H1 (cell line): ENCODE measurements at regions not wholly inside any gene's neighbourhood (a gene's known extent, or its start where the extent isn't known, plus 50 kb on each side); places are given as distances from the start of the nearest gene placed in this dataset.

Source experiments
- CTCF ChIA-PET: fragments of 300-600 bp; sonication (Branson Sonifier 250); formaldehyde crosslinking; loops from one replicate; lab custom pipeline; 2021; ENCODE audit not compliant: partially characterized antibody; lab: Charles Lee
- POLR2A ChIA-PET: fragments of 300-600 bp; sonication (Branson Sonifier 250); formaldehyde crosslinking; loops from one replicate; lab custom pipeline; 2021; ENCODE audit warnings: inconsistent platforms; ENCODE audit not compliant: partially characterized antibody; lab: Charles Lee
- DNase-seq, 2 experiments: peaks; one replicate each; pipeline versions ENCODE4 v3.0.0 to v3.0.0-alpha.2; 2010 to 2022; ENCODE audit warnings: low spot score in 2 of 2, low read depth in 1 of 2, mixed read lengths in 1 of 2
- FAIRE-seq: peaks from 2 replicates; lab custom pipeline; 2011; peaks lifted over from hg19 to GRCh38; lab: Jason Lieb, UNC
- H2AFZ ChIP-seq: 2 replicates; pipeline ENCODE4 v1.8.1; 2012; ENCODE audit warnings: low read length, inconsistent platforms
- H2AK5ac ChIP-seq: 2 replicates; pipeline ENCODE4 v1.6.1; 2013; ENCODE audit warnings: low read depth, low read length
- H2BK120ac ChIP-seq: replicated peaks from 2 replicates; pipeline ENCODE3; 2013; ENCODE audit warnings: low read depth, low read length, inconsistent platforms
- H2BK12ac ChIP-seq: 2 replicates; pipeline ENCODE4 v1.6.1; 2013; ENCODE audit warnings: low read depth, low read length
- H2BK15ac ChIP-seq: 2 replicates; pipeline ENCODE4 v1.6.1; 2013; ENCODE audit warnings: low read length
- H2BK20ac ChIP-seq: 2 replicates; pipeline ENCODE4 v1.6.1; 2013; ENCODE audit warnings: low read length
- H2BK5ac ChIP-seq: 2 replicates; pipeline ENCODE4 v1.6.1; 2013; ENCODE audit warnings: low read depth, low read length
- H3K14ac ChIP-seq: 2 replicates; pipeline ENCODE4 v1.6.1; 2013; ENCODE audit warnings: inconsistent platforms; ENCODE audit not compliant: insufficient read length
- H3K18ac ChIP-seq: 2 replicates; pipeline ENCODE4 v1.6.1; 2013; ENCODE audit warnings: low read length; ENCODE audit errors: extremely low read depth
- H3K23ac ChIP-seq: 2 replicates; pipeline ENCODE4 v1.6.1; 2013; ENCODE audit warnings: inconsistent platforms; ENCODE audit not compliant: insufficient read length
- H3K23me2 ChIP-seq: 2 replicates; pipeline ENCODE4 v1.6.1; 2013; ENCODE audit warnings: low read depth, low read length
- H3K27ac ChIP-seq: 2 replicates; pipeline ENCODE4 v1.6.1; 2011; ENCODE audit warnings: low read depth, low read length, inconsistent platforms
- H3K27me3 ChIP-seq, 4 experiments: replicated peaks in 1 of 4; 1 replicate in 1 of 4; 2 replicates in 3 of 4; pipeline versions ENCODE4 v1.6.1 to v1.8.1; 2011 to 2013; ENCODE audit warnings: low read length in 3 of 4, mild to moderate bottlenecking in 3 of 4, inconsistent platforms in 2 of 4, mixed read lengths in 2 of 4, moderate library complexity in 1 of 4; ENCODE audit not compliant: control insufficient read depth in 3 of 4, insufficient read depth in 3 of 4; ENCODE audit errors: extremely low read depth in 1 of 4
- H3K36me3 ChIP-seq, 4 experiments: 2 replicates each; pipeline versions ENCODE4 v1.6.1 to v1.8.1; 2011 to 2013; ENCODE audit warnings: mild to moderate bottlenecking in 4 of 4, low read length in 3 of 4, moderate library complexity in 2 of 4, control low read depth in 1 of 4, inconsistent platforms in 1 of 4; ENCODE audit not compliant: insufficient read depth in 4 of 4, control insufficient read depth in 2 of 4
- H3K4ac ChIP-seq: replicated peaks from 2 replicates; pipeline ENCODE3; 2013; ENCODE audit warnings: low read length, low read depth, mixed read lengths, inconsistent platforms; ENCODE audit not compliant: insufficient read length
- H3K4me1 ChIP-seq, 4 experiments: replicated peaks in 1 of 4; 1 replicate in 1 of 4; 2 replicates in 3 of 4; pipeline versions ENCODE4 v1.6.1 to v1.8.1; 2011 to 2013; ENCODE audit warnings: low read length in 3 of 4, inconsistent platforms in 2 of 4, mixed read lengths in 1 of 4; ENCODE audit not compliant: insufficient read depth in 4 of 4, control insufficient read depth in 3 of 4
- H3K4me2 ChIP-seq, 2 experiments: 2 replicates each; pipeline versions ENCODE4 v1.6.1 to v1.8.1; 2011 to 2013; ENCODE audit warnings: low read depth in 2 of 2, low read length in 2 of 2, control low read depth in 1 of 2, inconsistent platforms in 1 of 2, mild to moderate bottlenecking in 1 of 2; ENCODE audit not compliant: insufficient read depth in 1 of 2
- H3K4me3 ChIP-seq, 4 experiments: fragments of 200-600, 300-600 bp in 1 of 4; sonication (generic), shearing (Covaris generic), sonication (Bioruptor Twin) in 1 of 4; 2 replicates each; pipeline versions ENCODE4 v1.5.1 to v1.8.1; 2011 to 2016; ENCODE audit warnings: low read length in 4 of 4, low read depth in 3 of 4, control low read depth in 2 of 4, inconsistent platforms in 2 of 4, mild to moderate bottlenecking in 2 of 4, mixed read lengths in 1 of 4, moderate library complexity in 1 of 4; ENCODE audit not compliant: insufficient read depth in 2 of 4; ENCODE audit errors: extremely low read depth in 1 of 4
- H3K56ac ChIP-seq: replicated peaks from 2 replicates; pipeline ENCODE3; 2013; ENCODE audit warnings: low read depth, mild to moderate bottlenecking, mixed read lengths, low read length, inconsistent platforms; ENCODE audit not compliant: insufficient read length
- H3K79me1 ChIP-seq: 2 replicates; pipeline ENCODE4 v1.6.1; 2013; ENCODE audit warnings: low read depth, low read length, control low read depth
- H3K79me2 ChIP-seq, 2 experiments: 2 replicates each; pipeline versions ENCODE4 v1.6.1 to v1.8.1; 2012 to 2013; ENCODE audit warnings: low read length in 2 of 2, mild to moderate bottlenecking in 2 of 2, inconsistent platforms in 1 of 2; ENCODE audit not compliant: insufficient read depth in 2 of 2, control insufficient read depth in 1 of 2
- H3K9ac ChIP-seq, 4 experiments: replicated peaks in 1 of 4; 1 replicate in 1 of 4; 2 replicates in 3 of 4; pipeline versions ENCODE4 v1.6.1 to v1.8.1; 2011 to 2013; ENCODE audit warnings: low read depth in 3 of 4, low read length in 3 of 4, control low read depth in 2 of 4, mild to moderate bottlenecking in 2 of 4, moderate library complexity in 2 of 4, inconsistent platforms in 1 of 4; ENCODE audit errors: extremely low read depth in 1 of 4
- H3K9me3 ChIP-seq, 2 experiments: 2 replicates each; pipeline versions ENCODE4 v1.6.1 to v1.8.1; 2012 to 2013; ENCODE audit warnings: mild to moderate bottlenecking in 2 of 2, moderate library complexity in 2 of 2, control low read depth in 1 of 2, inconsistent platforms in 1 of 2, low read depth in 1 of 2, low read length in 1 of 2, mixed read lengths in 1 of 2; ENCODE audit not compliant: insufficient read depth in 2 of 2
- H4K20me1 ChIP-seq, 2 experiments: replicated peaks in 1 of 2; 2 replicates each; pipeline versions ENCODE3 to v1.8.1; 2011 to 2013; ENCODE audit warnings: inconsistent platforms in 2 of 2, low read length in 2 of 2, mild to moderate bottlenecking in 1 of 2; ENCODE audit not compliant: insufficient read depth in 2 of 2, control insufficient read depth in 1 of 2
- H4K5ac ChIP-seq: 2 replicates; pipeline ENCODE4 v1.6.1; 2013; ENCODE audit warnings: low read length, low read depth, mixed read lengths, inconsistent platforms; ENCODE audit not compliant: insufficient read length
- H4K8ac ChIP-seq: 2 replicates; pipeline ENCODE4 v1.8.0; 2013; ENCODE audit warnings: mild to moderate bottlenecking, moderate library complexity, low read length, inconsistent platforms; ENCODE audit not compliant: insufficient read depth; ENCODE audit errors: extremely low read depth
- H4K91ac ChIP-seq: replicated peaks from 2 replicates; pipeline ENCODE3; 2013; ENCODE audit warnings: low read length, mixed read lengths, inconsistent platforms; ENCODE audit not compliant: insufficient read length
- CEBPB ChIP-seq: IDR thresholded peaks from 2 replicates; pipeline ENCODE4 v1.6.1; 2012; ENCODE audit warnings: low read depth, low read length
- CHD1 ChIP-seq: IDR thresholded peaks from 2 replicates; pipeline ENCODE4 v1.6.1; 2012; ENCODE audit warnings: low read depth, low read length, improper control_type of control experiment
- FOSL1 ChIP-seq: IDR thresholded peaks from 2 replicates; pipeline ENCODE4 v1.6.1; 2011; ENCODE audit warnings: mild to moderate bottlenecking, low read depth, low read length, moderate library complexity; ENCODE audit not compliant: insufficient read depth
- HDAC2 ChIP-seq, 2 experiments: fragments of 300-600 bp in 1 of 2; sonication (generic) in 1 of 2; IDR thresholded peaks; 2 replicates each; pipeline ENCODE4 v1.6.1; 2011 to 2012; ENCODE audit warnings: low read depth in 2 of 2, low read length in 2 of 2, mild to moderate bottlenecking in 2 of 2, moderate library complexity in 2 of 2, borderline replicate concordance in 1 of 2, inconsistent platforms in 1 of 2
- HDAC6 ChIP-seq: IDR thresholded peaks from one replicate; pipeline ENCODE4 v1.7.1; 2012; ENCODE audit warnings: low read depth, mild to moderate bottlenecking, inconsistent platforms, low read length, moderate library complexity
- JUN ChIP-seq: IDR thresholded peaks from 2 replicates; pipeline ENCODE4 v1.6.1; 2011; ENCODE audit warnings: low read depth, mild to moderate bottlenecking, improper control_type of control experiment, low read length
- POLR2A ChIP-seq, 2 experiments: IDR thresholded peaks; 1 replicate in 1 of 2; 2 replicates in 1 of 2; pipeline ENCODE4 v1.6.1; 2011; ENCODE audit warnings: low read depth in 2 of 2, low read length in 2 of 2, mild to moderate bottlenecking in 2 of 2; ENCODE audit errors: control extremely low read depth in 1 of 2
- POU5F1 ChIP-seq: IDR thresholded peaks from 2 replicates; pipeline ENCODE4 v1.6.1; 2011; ENCODE audit warnings: low read depth, mild to moderate bottlenecking, low read length, moderate library complexity
- RNF2 ChIP-seq: fragments of 200-900, 300-1000 bp; sonication (generic); IDR thresholded peaks from 2 replicates; pipeline ENCODE4 v1.7.1; 2016; ENCODE audit warnings: borderline replicate concordance, low read depth, mild to moderate bottlenecking, antibody characterized with exemption, low read length; ENCODE audit not compliant: poor library complexity, severe bottlenecking; ENCODE audit errors: missing control alignments
- SIN3A ChIP-seq, 2 experiments: IDR thresholded peaks in 1 of 2; conservative IDR thresholded peaks in 1 of 2; 2 replicates each; pipeline ENCODE4 v1.6.1; 2011 to 2012; ENCODE audit warnings: low read length in 2 of 2, improper control_type of control experiment in 1 of 2, low read depth in 1 of 2, mild to moderate bottlenecking in 1 of 2
- SIRT6 ChIP-seq: IDR thresholded peaks from one replicate; pipeline ENCODE4 v1.7.1; 2012; ENCODE audit warnings: low read length, inconsistent platforms
- SIX5 ChIP-seq: IDR thresholded peaks from 2 replicates; pipeline ENCODE4 v1.6.1; 2011; ENCODE audit warnings: mild to moderate bottlenecking, low read depth, low read length
- WGBS, 2 experiments: shearing (Covaris generic) in 1 of 2; methylation state at CpG; one replicate each; pipeline versions ENCODE4 v1.1.6 to v1.1.7; 2013 to 2015; ENCODE audit warnings: low lambda C conversion rate in 2 of 2, mixed read lengths in 2 of 2, inconsistent platforms in 1 of 2, low coverage in 1 of 2, missing lambda C conversion rate in 1 of 2; ENCODE audit not compliant: insufficient replicate concordance in 2 of 2, insufficient coverage in 1 of 2, insufficient read length in 1 of 2; ENCODE audit errors: extremely low coverage in 1 of 2, missing lambda C conversion rate in 1 of 2; 5-methylcytosine and 5-hydroxymethylcytosine counted together
- TF ChIP-seq, protein P1 (sequence below): IDR thresholded peaks from 2 replicates; pipeline ENCODE4 v1.6.1; 2012; ENCODE audit warnings: inconsistent platforms
- TF ChIP-seq, protein P2 (sequence below): IDR thresholded peaks from 2 replicates; pipeline ENCODE4 v1.6.1; 2012; ENCODE audit warnings: inconsistent platforms

DNA sequence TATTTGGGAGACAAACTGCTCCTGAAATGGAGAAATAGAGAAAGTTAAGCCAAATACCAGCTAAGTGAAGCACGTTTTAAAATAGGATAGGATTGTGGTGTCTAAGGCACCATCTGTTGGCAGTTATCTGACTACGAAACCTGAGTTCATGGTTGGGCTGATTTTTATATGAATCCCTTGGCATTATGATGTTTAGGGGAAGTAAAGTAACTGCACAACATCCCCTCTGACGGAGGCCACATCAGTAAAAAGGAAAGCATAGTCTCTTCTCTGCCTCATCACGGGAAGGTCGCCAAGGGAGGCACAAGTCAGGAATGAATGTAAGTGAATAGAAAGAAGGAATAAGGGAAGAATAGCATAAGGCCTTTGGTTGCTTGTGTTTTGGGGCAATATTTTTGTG lies 128.0 kb downstream of the PRRX1 start:
- no peak overlapping the region for H3K4me2 ChIP-seq
- no peak overlapping the region for H3K9ac ChIP-seq
- H3K79me1 ChIP-seq, result no peaks in the 10 kb centered on the region
- H2BK5ac ChIP-seq, result no peak overlapping the region
- no peak overlapping the region for H4K5ac ChIP-seq
- POLR2A ChIA-PET, result no interaction called here
- peaks cover 0 to 2% (median 0%) of the 10 kb centered on the region in 4 experiments; a peak in 1 of 7 replicates for H3K4me1 ChIP-seq
- H3K36me3 ChIP-seq, result no peaks in the 10 kb centered on the region
- no peak overlapping the region for H2BK20ac ChIP-seq
- FAIRE-seq (no peak), DNase-seq (no peak)
- H2AK5ac ChIP-seq, result no peak overlapping the region
- H2BK12ac ChIP-seq, result no peak overlapping the region
- no peak overlapping the region for H3K4ac ChIP-seq
- no peaks in the 10 kb centered on the region for H4K20me1 ChIP-seq
- H4K8ac ChIP-seq, result no peak overlapping the region
- no peak overlapping the region for H3K56ac ChIP-seq
- H3K27me3 ChIP-seq, result no peaks in the 10 kb centered on the region
- CTCF ChIA-PET, result no interaction called here
- 87% methylated on average over 5 of the region's 5 CpGs; no CpG with 5 or more reads in 1 of the 2 experiments for WGBS, 2 experiments
- no peak overlapping the region for H3K27ac ChIP-seq
- no peak overlapping the region for H3K23ac ChIP-seq
- TF ChIP-seq SIX5 (no peak), POU5F1 (no peak), HDAC2 (IDR thresholded peaks at IDR 0.05; ENCODE audit: borderline replicate concordance in 1 of 2, low read depth in 2 of 2, low read length in 2 of 2) (no peak), CEBPB (no peak), CHD1 (no peak), POLR2A (IDR thresholded peaks at IDR 0.05; ENCODE audit: control extremely low read depth in 1 of 2, low read depth in 2 of 2, low read length in 2 of 2) (no peak), SIN3A (conservative IDR thresholded peaks at IDR 0.05 in 1 of 2, IDR thresholded peaks at IDR 0.05 in 1 of 2; ENCODE audit: low read depth in 1 of 2, low read length in 2 of 2) (no peak), RNF2 (no peak), FOSL1 (no peak), HDAC6 (no peak), JUN (no peak), SIRT6 (no peak)
- TF ChIP-seq, protein P1, sequence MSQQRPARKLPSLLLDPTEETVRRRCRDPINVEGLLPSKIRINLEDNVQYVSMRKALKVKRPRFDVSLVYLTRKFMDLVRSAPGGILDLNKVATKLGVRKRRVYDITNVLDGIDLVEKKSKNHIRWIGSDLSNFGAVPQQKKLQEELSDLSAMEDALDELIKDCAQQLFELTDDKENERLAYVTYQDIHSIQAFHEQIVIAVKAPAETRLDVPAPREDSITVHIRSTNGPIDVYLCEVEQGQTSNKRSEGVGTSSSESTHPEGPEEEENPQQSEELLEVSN, result no peak
- TF ChIP-seq, protein P2, sequence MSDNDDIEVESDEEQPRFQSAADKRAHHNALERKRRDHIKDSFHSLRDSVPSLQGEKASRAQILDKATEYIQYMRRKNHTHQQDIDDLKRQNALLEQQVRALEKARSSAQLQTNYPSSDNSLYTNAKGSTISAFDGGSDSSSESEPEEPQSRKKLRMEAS, result no peak
- no peaks in the 10 kb centered on the region for H3K23me2 ChIP-seq
- no peak overlapping the region for H3K4me3 ChIP-seq
- H4K91ac ChIP-seq, result no peak overlapping the region
- H3K9me3 ChIP-seq, result no peaks in the 10 kb centered on the region
- no peak overlapping the region for H2BK120ac ChIP-seq
- H2AFZ ChIP-seq, result no peak overlapping the region
- H2BK15ac ChIP-seq, result no peak overlapping the region
- no peaks in the 10 kb centered on the region for H3K79me2 ChIP-seq
- H3K18ac ChIP-seq, result no peak overlapping the region
- H3K14ac ChIP-seq, result no peak overlapping the region
